WTC11 (cell line): ENCODE measurements at regions not wholly inside any gene's neighbourhood (a gene's known extent, or its start where the extent isn't known, plus 50 kb on each side); places are given as distances from the start of the nearest gene placed in this dataset.
A peak's percentile ranks its signal among the peaks of the same experiment; 100 is the strongest.

Source experiments
- ATAC-seq: fragments of 200-7000 bp; cut with Tn5 transposase; 2 replicates; pipeline ENCODE4 v1.10.0; 2021; ENCODE audit warnings: mild to moderate bottlenecking, moderate library complexity
- CTCF ChIA-PET: fragments of 300-600 bp; sonication (Branson Sonifier 250); formaldehyde crosslinking; loops from one replicate; lab custom pipeline; 2021; ENCODE audit warnings: antibody characterized with exemption; lab: Charles Lee
- POLR2A ChIA-PET: fragments of 350-600 bp; sonication (Branson Sonifier 250); formaldehyde crosslinking; loops from one replicate; lab custom pipeline; 2021; ENCODE audit warnings: antibody characterized with exemption; lab: Charles Lee
- DNase-seq: peaks from one replicate; pipeline ENCODE4 v3.0.0; 2021; ENCODE audit warnings: low spot score
- H3K27ac Mint-ChIP-seq: 2 replicates; pipeline ENCODE4 v1.8.0; 2021; ENCODE audit warnings: mixed read lengths
- H3K27me3 Mint-ChIP-seq: 2 replicates; pipeline ENCODE4 v1.8.0; 2021; ENCODE audit warnings: low read depth, mild to moderate bottlenecking, moderate library complexity, mixed read lengths
- H3K36me3 Mint-ChIP-seq: 2 replicates; pipeline ENCODE4 v1.8.0; 2021; ENCODE audit warnings: mixed read lengths
- H3K4me1 Mint-ChIP-seq: 2 replicates; pipeline ENCODE4 v1.8.0; 2022; ENCODE audit warnings: mixed read lengths
- H3K4me3 Mint-ChIP-seq: 2 replicates; pipeline ENCODE4 v1.8.0; 2021; ENCODE audit warnings: mild to moderate bottlenecking, moderate library complexity, mixed read lengths
- H3K9me3 Mint-ChIP-seq: 2 replicates; pipeline ENCODE4 v1.8.0; 2021; ENCODE audit warnings: mixed read lengths
- ATF3 ChIP-seq: sonication (generic); formaldehyde crosslinking; conservative IDR thresholded peaks from 2 replicates; pipeline ENCODE4 v1.8.1; 2022; ENCODE audit warnings: mild to moderate bottlenecking, missing genetic modification reagents
- CREB1 ChIP-seq: sonication (generic); formaldehyde crosslinking; IDR thresholded peaks from 2 replicates; pipeline ENCODE4 v1.8.0; 2023; ENCODE audit warnings: mild to moderate bottlenecking, missing genetic modification reagents
- CREM ChIP-seq: sonication (generic); formaldehyde crosslinking; IDR thresholded peaks from 2 replicates; pipeline ENCODE4 v1.8.1; 2022; ENCODE audit warnings: mild to moderate bottlenecking, missing genetic modification reagents, moderate library complexity
- ELF4 ChIP-seq: sonication (generic); formaldehyde crosslinking; IDR thresholded peaks from 2 replicates; pipeline ENCODE4 v1.8.1; 2022; ENCODE audit warnings: low read depth, mild to moderate bottlenecking, moderate library complexity, missing genetic modification reagents
- FOXP1 ChIP-seq: sonication (generic); formaldehyde crosslinking; IDR thresholded peaks from 2 replicates; pipeline ENCODE4 v1.8.0; 2022; ENCODE audit warnings: missing genetic modification reagents, mild to moderate bottlenecking, moderate library complexity, borderline replicate concordance
- JUN ChIP-seq: sonication (generic); formaldehyde crosslinking; IDR thresholded peaks from 2 replicates; pipeline ENCODE4 v1.8.0; 2023; ENCODE audit warnings: mild to moderate bottlenecking, missing genetic modification reagents
- MLX ChIP-seq: sonication (generic); formaldehyde crosslinking; IDR thresholded peaks from 2 replicates; pipeline ENCODE4 v1.8.1; 2023; ENCODE audit warnings: mild to moderate bottlenecking, missing genetic modification reagents, moderate library complexity
- NR1H2 ChIP-seq: sonication (generic); formaldehyde crosslinking; IDR thresholded peaks from 2 replicates; pipeline ENCODE4 v1.9.0; 2021; ENCODE audit warnings: mild to moderate bottlenecking, moderate library complexity, missing genetic modification reagents
- OVOL2 ChIP-seq: fragments of 250-450 bp; sonication (Bioruptor Pico); IDR thresholded peaks from 2 replicates; pipeline ENCODE4 v1.9.0; 2021; ENCODE audit warnings: mild to moderate bottlenecking, borderline replicate concordance
- RORB ChIP-seq: fragments of 250-450 bp; sonication (Bioruptor Pico); IDR thresholded peaks from 2 replicates; pipeline ENCODE4 v1.9.0; 2021; ENCODE audit warnings: mild to moderate bottlenecking
- SMAD4 ChIP-seq: sonication (generic); formaldehyde crosslinking; IDR thresholded peaks from 2 replicates; pipeline ENCODE4 v1.8.0; 2022; ENCODE audit warnings: mild to moderate bottlenecking, missing genetic modification reagents
- SOX15 ChIP-seq: fragments of 250-450 bp; sonication (Bioruptor Pico); IDR thresholded peaks from 2 replicates; pipeline ENCODE4 v1.9.0; 2021; ENCODE audit warnings: mild to moderate bottlenecking
- STAT6 ChIP-seq: sonication (generic); formaldehyde crosslinking; conservative IDR thresholded peaks from 2 replicates; pipeline ENCODE4 v1.8.1; 2023; ENCODE audit warnings: mild to moderate bottlenecking, low read depth, missing genetic modification reagents, moderate library complexity
- TCF7 ChIP-seq: sonication (generic); formaldehyde crosslinking; IDR thresholded peaks from 2 replicates; pipeline ENCODE4 v1.8.0; 2022; ENCODE audit warnings: mild to moderate bottlenecking, low read depth, missing genetic modification reagents, moderate library complexity
- TEAD4 ChIP-seq: sonication (generic); formaldehyde crosslinking; IDR thresholded peaks from 2 replicates; pipeline ENCODE4 v1.8.0; 2022; ENCODE audit warnings: mild to moderate bottlenecking, missing genetic modification reagents
- TP53 ChIP-seq: sonication (generic); formaldehyde crosslinking; IDR thresholded peaks from 2 replicates; pipeline ENCODE4 v1.8.1; 2023; ENCODE audit warnings: mild to moderate bottlenecking, missing genetic modification reagents
- ZBTB43 ChIP-seq: sonication (generic); formaldehyde crosslinking; IDR thresholded peaks from 2 replicates; pipeline ENCODE4 v1.8.1; 2023; ENCODE audit warnings: mild to moderate bottlenecking, missing genetic modification reagents
- ZNF396 ChIP-seq: fragments of 250-450 bp; sonication (Bioruptor Pico); IDR thresholded peaks from 2 replicates; pipeline ENCODE4 v1.8.0; 2021; ENCODE audit warnings: mild to moderate bottlenecking, moderate library complexity, borderline replicate concordance
- TF ChIP-seq, protein P1 (sequence below): sonication (generic); formaldehyde crosslinking; IDR thresholded peaks from 2 replicates; pipeline ENCODE4 v1.8.0; 2023; ENCODE audit warnings: mild to moderate bottlenecking, missing genetic modification reagents
- TF ChIP-seq, protein P2 (sequence below): fragments of 250-450 bp; sonication (Bioruptor Pico); IDR thresholded peaks from 2 replicates; pipeline ENCODE4 v1.9.0; 2021; ENCODE audit warnings: mild to moderate bottlenecking
- TF ChIP-seq, protein P3 (sequence below): sonication (generic); formaldehyde crosslinking; IDR thresholded peaks from 2 replicates; pipeline ENCODE4 v1.8.0; 2022; ENCODE audit warnings: mild to moderate bottlenecking, missing genetic modification reagents
- TF ChIP-seq, protein P4 (sequence below): sonication (generic); formaldehyde crosslinking; IDR thresholded peaks from 2 replicates; pipeline ENCODE4 v1.8.1; 2022; ENCODE audit warnings: mild to moderate bottlenecking, moderate library complexity, missing genetic modification reagents

DNA sequence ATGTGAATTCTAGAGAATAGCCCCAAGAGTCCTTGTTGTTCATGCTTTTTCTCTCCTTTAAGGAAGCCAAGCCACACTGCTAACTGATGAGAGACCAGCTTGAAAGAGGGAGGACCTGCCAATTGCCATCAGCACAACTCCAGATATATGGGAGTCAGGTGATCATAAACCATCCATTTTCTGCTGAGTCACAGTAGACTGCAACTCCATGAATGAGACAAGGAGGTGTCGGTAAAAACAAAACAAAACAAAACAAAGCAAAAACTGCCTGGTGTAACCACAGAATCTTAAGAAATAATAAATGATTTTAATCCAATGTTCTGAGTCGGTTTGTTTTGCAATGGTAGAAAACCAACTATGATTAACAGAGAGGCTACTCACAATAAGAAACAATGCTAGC is 837.3 kb downstream of the PCDH7 start (continued):
- TF ChIP-seq FOXP1 (CRISPR knock-in tag) = no peak
- no peak for TF ChIP-seq CREM (CRISPR knock-in tag)
- no peak for TF ChIP-seq SOX15 (CRISPR knock-in tag)
- TF ChIP-seq OVOL2 = no peak

GRCh38 chr4:31573554-31573953 is 853.4 kb downstream of the PCDH7 start:
- ChIA-PET CTCF (no interaction called here), POLR2A (interaction anchor here (0.6 kb wide), 1 partner anchor 603 kb away, joined by 3 read pairs; no protein-coding TSS in a partner anchor)
- Mint-ChIP-seq H3K4me3 (no peak overlapping the region), H3K27ac (no peak overlapping the region; the same call in 1 of the 2 replicates), H3K27me3 (no peaks in the 10 kb centered on the region; the same call in 1 of the 2 replicates), H3K4me1 (peaks cover 10% of the 10 kb centered on the region), H3K36me3 (no peaks in the 10 kb centered on the region), H3K9me3 (no peaks in the 10 kb centered on the region)
- TF ChIP-seq RORB (CRISPR knock-in tag) (no peak), CREB1 (CRISPR knock-in tag) (no peak), NR1H2 (no peak), TP53 (CRISPR knock-in tag) (no peak), SMAD4 (no peak), ELF4 (CRISPR knock-in tag) (no peak), ZBTB43 (CRISPR knock-in tag) (no peak), MLX (no peak), TEAD4 (CRISPR knock-in tag) (no peak), TCF7 (CRISPR knock-in tag) (no peak)
- TF ChIP-seq, protein P1, sequence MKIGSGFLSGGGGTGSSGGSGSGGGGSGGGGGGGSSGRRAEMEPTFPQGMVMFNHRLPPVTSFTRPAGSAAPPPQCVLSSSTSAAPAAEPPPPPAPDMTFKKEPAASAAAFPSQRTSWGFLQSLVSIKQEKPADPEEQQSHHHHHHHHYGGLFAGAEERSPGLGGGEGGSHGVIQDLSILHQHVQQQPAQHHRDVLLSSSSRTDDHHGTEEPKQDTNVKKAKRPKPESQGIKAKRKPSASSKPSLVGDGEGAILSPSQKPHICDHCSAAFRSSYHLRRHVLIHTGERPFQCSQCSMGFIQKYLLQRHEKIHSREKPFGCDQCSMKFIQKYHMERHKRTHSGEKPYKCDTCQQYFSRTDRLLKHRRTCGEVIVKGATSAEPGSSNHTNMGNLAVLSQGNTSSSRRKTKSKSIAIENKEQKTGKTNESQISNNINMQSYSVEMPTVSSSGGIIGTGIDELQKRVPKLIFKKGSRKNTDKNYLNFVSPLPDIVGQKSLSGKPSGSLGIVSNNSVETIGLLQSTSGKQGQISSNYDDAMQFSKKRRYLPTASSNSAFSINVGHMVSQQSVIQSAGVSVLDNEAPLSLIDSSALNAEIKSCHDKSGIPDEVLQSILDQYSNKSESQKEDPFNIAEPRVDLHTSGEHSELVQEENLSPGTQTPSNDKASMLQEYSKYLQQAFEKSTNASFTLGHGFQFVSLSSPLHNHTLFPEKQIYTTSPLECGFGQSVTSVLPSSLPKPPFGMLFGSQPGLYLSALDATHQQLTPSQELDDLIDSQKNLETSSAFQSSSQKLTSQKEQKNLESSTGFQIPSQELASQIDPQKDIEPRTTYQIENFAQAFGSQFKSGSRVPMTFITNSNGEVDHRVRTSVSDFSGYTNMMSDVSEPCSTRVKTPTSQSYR = no peak
- TF ChIP-seq, protein P2, sequence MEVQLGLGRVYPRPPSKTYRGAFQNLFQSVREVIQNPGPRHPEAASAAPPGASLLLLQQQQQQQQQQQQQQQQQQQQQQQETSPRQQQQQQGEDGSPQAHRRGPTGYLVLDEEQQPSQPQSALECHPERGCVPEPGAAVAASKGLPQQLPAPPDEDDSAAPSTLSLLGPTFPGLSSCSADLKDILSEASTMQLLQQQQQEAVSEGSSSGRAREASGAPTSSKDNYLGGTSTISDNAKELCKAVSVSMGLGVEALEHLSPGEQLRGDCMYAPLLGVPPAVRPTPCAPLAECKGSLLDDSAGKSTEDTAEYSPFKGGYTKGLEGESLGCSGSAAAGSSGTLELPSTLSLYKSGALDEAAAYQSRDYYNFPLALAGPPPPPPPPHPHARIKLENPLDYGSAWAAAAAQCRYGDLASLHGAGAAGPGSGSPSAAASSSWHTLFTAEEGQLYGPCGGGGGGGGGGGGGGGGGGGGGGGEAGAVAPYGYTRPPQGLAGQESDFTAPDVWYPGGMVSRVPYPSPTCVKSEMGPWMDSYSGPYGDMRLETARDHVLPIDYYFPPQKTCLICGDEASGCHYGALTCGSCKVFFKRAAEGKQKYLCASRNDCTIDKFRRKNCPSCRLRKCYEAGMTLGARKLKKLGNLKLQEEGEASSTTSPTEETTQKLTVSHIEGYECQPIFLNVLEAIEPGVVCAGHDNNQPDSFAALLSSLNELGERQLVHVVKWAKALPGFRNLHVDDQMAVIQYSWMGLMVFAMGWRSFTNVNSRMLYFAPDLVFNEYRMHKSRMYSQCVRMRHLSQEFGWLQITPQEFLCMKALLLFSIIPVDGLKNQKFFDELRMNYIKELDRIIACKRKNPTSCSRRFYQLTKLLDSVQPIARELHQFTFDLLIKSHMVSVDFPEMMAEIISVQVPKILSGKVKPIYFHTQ (CRISPR knock-in tag) = no peak
- no peak for DNase-seq
- no peak for ATAC-seq

- ATAC-seq (peak; percentile 87), DNase-seq (no peak)
- peaks cover 17% of the 10 kb centered on the region for H3K4me1 Mint-ChIP-seq
- H3K36me3 Mint-ChIP-seq = no peaks in the 10 kb centered on the region
- CTCF ChIA-PET = interaction anchor here (1.0 kb wide), 1 partner anchor 37 kb away, joined by 3 read pairs; no protein-coding TSS in a partner anchor
- H3K4me3 Mint-ChIP-seq = no peak overlapping the region
- POLR2A ChIA-PET = no interaction called here
- H3K27me3 Mint-ChIP-seq = no peaks in the 10 kb centered on the region; the same call in 1 of the 2 replicates
- H3K27ac Mint-ChIP-seq = peak overlapping the region; percentile 67; the same call in 1 of the 2 replicates
- H3K9me3 Mint-ChIP-seq = no peaks in the 10 kb centered on the region
- TF ChIP-seq STAT6 (CRISPR knock-in tag) = no peak
- TF ChIP-seq, protein P3, sequence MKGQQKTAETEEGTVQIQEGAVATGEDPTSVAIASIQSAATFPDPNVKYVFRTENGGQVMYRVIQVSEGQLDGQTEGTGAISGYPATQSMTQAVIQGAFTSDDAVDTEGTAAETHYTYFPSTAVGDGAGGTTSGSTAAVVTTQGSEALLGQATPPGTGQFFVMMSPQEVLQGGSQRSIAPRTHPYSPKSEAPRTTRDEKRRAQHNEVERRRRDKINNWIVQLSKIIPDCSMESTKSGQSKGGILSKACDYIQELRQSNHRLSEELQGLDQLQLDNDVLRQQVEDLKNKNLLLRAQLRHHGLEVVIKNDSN = no peak
- TF ChIP-seq, protein P4, sequence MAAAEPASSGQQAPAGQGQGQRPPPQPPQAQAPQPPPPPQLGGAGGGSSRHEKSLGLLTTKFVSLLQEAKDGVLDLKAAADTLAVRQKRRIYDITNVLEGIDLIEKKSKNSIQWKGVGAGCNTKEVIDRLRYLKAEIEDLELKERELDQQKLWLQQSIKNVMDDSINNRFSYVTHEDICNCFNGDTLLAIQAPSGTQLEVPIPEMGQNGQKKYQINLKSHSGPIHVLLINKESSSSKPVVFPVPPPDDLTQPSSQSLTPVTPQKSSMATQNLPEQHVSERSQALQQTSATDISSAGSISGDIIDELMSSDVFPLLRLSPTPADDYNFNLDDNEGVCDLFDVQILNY = no peak
- TF ChIP-seq JUN (CRISPR knock-in tag) = no peak
- TF ChIP-seq ATF3 = no peak
- TF ChIP-seq ZNF396 (CRISPR knock-in tag) = no peak
Measured at GRCh38 chr4:31575504-31575903, 855.3 kb downstream of the PCDH7 start.
